GM19035 (cell line): ENCODE measurements at regions not wholly inside any gene's neighbourhood (a gene's known extent, or its start where the extent isn't known, plus 50 kb on each side); places are given as distances from the start of the nearest gene placed in this dataset.
A peak's percentile ranks its signal among the peaks of the same experiment; 100 is the strongest.
"Not testable (repeated sequence)": the region's sequence is repeated elsewhere in the genome, so short reads cannot be mapped to it uniquely, and the experiment has no call there.

ENCODE experiments used
- ATAC-seq: cut with Tn5 transposase; IDR thresholded peaks from one replicate; pipeline ENCODE4 v1.9.1; 2021; ENCODE audit not compliant: unreplicated experiment

- ATAC-seq: peak; percentile 80
Measured at GRCh38 chr13:97856304-97856675, 97.2 kb upstream of the IPO5 start.

- no peak for ATAC-seq
Measured at GRCh38 chr13:97858161-97858560, 95.3 kb upstream of the IPO5 start.

GRCh38 chr13:97866346-97866745 is 87.1 kb upstream of the IPO5 start:
- no peak for ATAC-seq

- ATAC-seq: no peak
Measured at GRCh38 chr13:97866751-97867150, 86.7 kb upstream of the IPO5 start.

GRCh38 chr13:97873398-97873797 is 80.1 kb upstream of the IPO5 start:
- no peak for ATAC-seq

GRCh38 chr13:97875218-97875617 is 78.3 kb upstream of the IPO5 start:
- no peak for ATAC-seq

- no peak for ATAC-seq
Measured at GRCh38 chr13:97875911-97876310, 77.6 kb upstream of the IPO5 start.

GRCh38 chr13:97878431-97879375 is 74.8 kb upstream of the IPO5 start:
- no peak for ATAC-seq

- ATAC-seq: no peak
Measured at GRCh38 chr13:97879646-97880310, 73.7 kb upstream of the IPO5 start.

GRCh38 chr13:97880311-97880675 is 73.2 kb upstream of the IPO5 start:
- ATAC-seq: no peak

GRCh38 chr13:97881556-97881955 is 71.9 kb upstream of the IPO5 start:
- no peak for ATAC-seq

GRCh38 chr13:97883396-97883795 is 70.1 kb upstream of the IPO5 start:
- no peak for ATAC-seq

- ATAC-seq: no peak
Measured at GRCh38 chr13:97884707-97885468, 68.6 kb upstream of the IPO5 start.

- no peak for ATAC-seq
Measured at GRCh38 chr13:97885641-97886040, 67.8 kb upstream of the IPO5 start.

- no peak for ATAC-seq
Measured at GRCh38 chr13:97889803-97890202, 63.7 kb upstream of the IPO5 start.

GRCh38 chr13:97890573-97890972 is 62.9 kb upstream of the IPO5 start:
- ATAC-seq: no peak

GRCh38 chr13:97891964-97892363 is 61.5 kb upstream of the IPO5 start:
- ATAC-seq: not testable (repeated sequence)

- ATAC-seq: no peak
Measured at GRCh38 chr13:97892717-97893116, 60.8 kb upstream of the IPO5 start.

- ATAC-seq: no peak
Measured at GRCh38 chr13:97895383-97895782, 58.1 kb upstream of the IPO5 start.

- no peak for ATAC-seq
Measured at GRCh38 chr13:97896446-97896845, 57.0 kb upstream of the IPO5 start.

GRCh38 chr13:97901716-97902115 is 51.8 kb upstream of the IPO5 start:
- ATAC-seq: no peak
